ENCODE measurements at regions not wholly inside any gene's neighbourhood (a gene's known extent, or its start where the extent isn't known, plus 50 kb on each side); places are given as distances from the start of the nearest gene placed in this dataset.

DNA sequence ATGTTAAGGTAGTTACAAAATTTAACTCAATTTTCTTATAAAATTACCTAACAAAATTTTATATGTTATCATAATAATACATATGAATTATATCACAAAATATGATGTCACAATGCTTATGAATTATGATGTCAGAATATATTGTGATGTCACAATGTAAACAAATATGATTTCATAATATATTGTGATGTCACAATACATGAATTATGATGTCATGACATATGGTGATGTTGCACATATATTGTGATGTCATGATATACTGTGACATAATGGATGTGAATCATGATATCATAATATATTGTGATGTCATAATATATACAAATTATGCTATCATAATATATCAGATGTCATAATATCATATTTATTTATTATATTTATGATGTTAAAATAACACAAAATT is 1879.9 kb downstream of the TP53TG3F start:
- TF ChIP-seq, protein P1, sequence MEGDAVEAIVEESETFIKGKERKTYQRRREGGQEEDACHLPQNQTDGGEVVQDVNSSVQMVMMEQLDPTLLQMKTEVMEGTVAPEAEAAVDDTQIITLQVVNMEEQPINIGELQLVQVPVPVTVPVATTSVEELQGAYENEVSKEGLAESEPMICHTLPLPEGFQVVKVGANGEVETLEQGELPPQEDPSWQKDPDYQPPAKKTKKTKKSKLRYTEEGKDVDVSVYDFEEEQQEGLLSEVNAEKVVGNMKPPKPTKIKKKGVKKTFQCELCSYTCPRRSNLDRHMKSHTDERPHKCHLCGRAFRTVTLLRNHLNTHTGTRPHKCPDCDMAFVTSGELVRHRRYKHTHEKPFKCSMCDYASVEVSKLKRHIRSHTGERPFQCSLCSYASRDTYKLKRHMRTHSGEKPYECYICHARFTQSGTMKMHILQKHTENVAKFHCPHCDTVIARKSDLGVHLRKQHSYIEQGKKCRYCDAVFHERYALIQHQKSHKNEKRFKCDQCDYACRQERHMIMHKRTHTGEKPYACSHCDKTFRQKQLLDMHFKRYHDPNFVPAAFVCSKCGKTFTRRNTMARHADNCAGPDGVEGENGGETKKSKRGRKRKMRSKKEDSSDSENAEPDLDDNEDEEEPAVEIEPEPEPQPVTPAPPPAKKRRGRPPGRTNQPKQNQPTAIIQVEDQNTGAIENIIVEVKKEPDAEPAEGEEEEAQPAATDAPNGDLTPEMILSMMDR (IDR thresholded peaks at IDR 0.05), result no peak
- no peak for TF ChIP-seq POLR2A (IDR thresholded peaks at IDR 0.05)
- H3K4me3 ChIP-seq, result no peak overlapping the region
- H3K27me3 ChIP-seq, result no peaks in the 10 kb centered on the region
- no peak overlapping the region for H3K27ac ChIP-seq
- intact Hi-C loops (cut with DNase I), result no loop called here
- H3K4me1 ChIP-seq (replicated peaks in 1 of 2), result no peaks in the 10 kb centered on the region
- H3K36me3 ChIP-seq (replicated peaks in 1 of 2), result no peaks in the 10 kb centered on the region
- no peak for DNase-seq
- peaks cover 0 to 4% (median 0%) of the 10 kb centered on the region in 3 donors for H3K9me3 ChIP-seq (replicated peaks in 1 of 3)

DNA sequence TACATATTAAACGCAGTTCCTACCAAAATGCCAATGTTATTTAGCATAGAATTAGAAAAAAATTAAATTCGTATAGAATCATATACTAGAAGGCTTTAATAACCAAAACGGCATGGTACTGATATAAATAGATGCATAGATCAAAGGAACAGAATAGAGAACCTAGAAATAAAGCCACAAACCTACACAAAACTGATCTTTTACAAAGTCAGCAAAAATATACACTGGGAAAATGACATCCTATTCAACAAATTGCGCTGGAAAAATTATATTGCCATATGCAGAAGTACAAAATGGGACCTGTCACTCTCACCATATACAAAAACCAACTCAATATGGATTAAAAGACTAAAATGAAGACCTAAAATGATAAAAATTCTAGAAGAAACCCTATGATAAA is 1882.6 kb downstream of the TP53TG3F start:
- H3K9me3 ChIP-seq (replicated peaks in 1 of 3), result peaks cover 0 to 4% (median 0%) of the 10 kb centered on the region in 3 donors
- no peaks in the 10 kb centered on the region for H3K4me1 ChIP-seq (replicated peaks in 1 of 2)
- H3K27me3 ChIP-seq, result no peaks in the 10 kb centered on the region
- intact Hi-C loops (cut with DNase I), result no loop called here
- H3K27ac ChIP-seq, result no peak overlapping the region
- no peaks in the 10 kb centered on the region for H3K36me3 ChIP-seq (replicated peaks in 1 of 2)
- DNase-seq, result no peak
- 27 to 40% (median 32%) methylated on average over 4 of the region's 4 CpGs for WGBS, 4 donors
- H3K4me3 ChIP-seq, result no peak overlapping the region
- no peak for TF ChIP-seq POLR2A (IDR thresholded peaks at IDR 0.05)
- TF ChIP-seq, protein P1 (IDR thresholded peaks at IDR 0.05), result no peak

GRCh38 chr16:35344012-35344762 is 1884.8 kb downstream of the TP53TG3F start:
- intact Hi-C loops (cut with DNase I), result no loop called here
- Histone ChIP-seq H3K36me3 (replicated peaks in 1 of 2) (no peaks in the 10 kb centered on the region), H3K9me3 (replicated peaks in 1 of 3) (peaks cover 0 to 4% (median 0%) of the 10 kb centered on the region in 3 donors), H3K27ac (no peak overlapping the region), H3K4me1 (replicated peaks in 1 of 2) (no peaks in the 10 kb centered on the region), H3K4me3 (no peak overlapping the region), H3K27me3 (no peaks in the 10 kb centered on the region)
- 63 to 84% (median 69%) methylated on average over 10 to 41 of the region's 41 CpGs for WGBS, 4 donors
- DNase-seq, result no peak
- TF ChIP-seq, protein P1 (IDR thresholded peaks at IDR 0.05), result no peak
- no peak for TF ChIP-seq POLR2A (IDR thresholded peaks at IDR 0.05)

- TF ChIP-seq, protein P1 (IDR thresholded peaks at IDR 0.05), result no peak
- no peak for TF ChIP-seq POLR2A (IDR thresholded peaks at IDR 0.05)
- H3K4me1 ChIP-seq (replicated peaks in 1 of 2), result no peaks in the 10 kb centered on the region
- H3K27me3 ChIP-seq, result no peaks in the 10 kb centered on the region
- no peak overlapping the region for H3K4me3 ChIP-seq
- no peaks in the 10 kb centered on the region for H3K36me3 ChIP-seq (replicated peaks in 1 of 2)
- H3K27ac ChIP-seq, result no peak overlapping the region
- 36 to 57% (median 46%) methylated on average over 12 to 29 of the region's 29 CpGs for WGBS, 4 donors
- DNase-seq, result no peak
- intact Hi-C loops (cut with DNase I), result no loop called here
- H3K9me3 ChIP-seq (replicated peaks in 1 of 3), result no peaks in the 10 kb centered on the region
These were observed 1893.0 kb downstream of the TP53TG3F start for GRCh38 chr16:35352431-35352830.

Data from adrenal gland (tissue), 9 donors.